NCI-H1694 (cell line): ENCODE measurements at regions not wholly inside any gene's neighbourhood (a gene's known extent, or its start where the extent isn't known, plus 50 kb on each side); places are given as distances from the start of the nearest gene placed in this dataset.
"Not testable (repeated sequence)": the region's sequence is repeated elsewhere in the genome, so short reads cannot be mapped to it uniquely, and the experiment has no call there.

Source experiments
- DNase-seq: peaks from one replicate; lab custom pipeline; 2025; lab: John Stamatoyannopoulos, UW

DNA sequence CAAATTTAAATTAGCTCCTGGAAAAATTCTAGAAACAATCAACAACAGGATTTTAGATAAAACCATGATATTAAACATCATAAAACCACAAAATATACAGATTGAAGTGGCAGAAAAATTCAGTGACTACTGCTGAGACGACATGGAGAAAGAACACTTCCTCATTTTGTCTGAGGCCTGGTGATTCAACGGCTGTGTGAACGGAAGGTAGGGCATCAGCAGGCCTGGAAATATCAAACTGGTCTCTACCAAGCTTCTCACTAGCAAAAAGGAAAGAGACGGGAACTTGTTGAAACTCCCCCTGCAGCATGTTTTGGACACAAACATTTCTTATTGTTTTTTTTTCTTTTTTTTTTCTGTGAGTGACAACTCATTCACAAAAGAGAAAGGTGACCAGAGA, 58.0 kb upstream of the AHI1 start:
- DNase-seq = no peak

DNA sequence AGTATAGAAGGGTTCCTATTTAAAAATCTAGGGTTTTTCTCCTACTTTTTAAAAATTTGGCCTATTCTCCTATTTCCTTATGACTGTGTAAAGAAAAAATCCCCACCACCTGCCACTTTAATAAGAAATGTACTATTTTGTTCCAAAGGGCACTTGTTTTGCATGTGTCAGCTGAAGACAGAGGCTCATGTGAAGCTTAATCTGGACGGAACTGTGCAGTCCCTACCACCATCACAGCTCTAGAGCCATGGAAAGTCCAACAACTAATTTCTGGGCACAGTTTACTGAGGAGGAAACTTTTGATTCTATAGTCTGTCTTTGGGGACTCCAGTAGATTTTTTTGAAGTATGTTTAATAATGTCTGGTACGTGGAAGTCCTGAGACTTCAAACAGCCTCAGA, 60.0 kb upstream of the AHI1 start:
- DNase-seq = no peak

DNA sequence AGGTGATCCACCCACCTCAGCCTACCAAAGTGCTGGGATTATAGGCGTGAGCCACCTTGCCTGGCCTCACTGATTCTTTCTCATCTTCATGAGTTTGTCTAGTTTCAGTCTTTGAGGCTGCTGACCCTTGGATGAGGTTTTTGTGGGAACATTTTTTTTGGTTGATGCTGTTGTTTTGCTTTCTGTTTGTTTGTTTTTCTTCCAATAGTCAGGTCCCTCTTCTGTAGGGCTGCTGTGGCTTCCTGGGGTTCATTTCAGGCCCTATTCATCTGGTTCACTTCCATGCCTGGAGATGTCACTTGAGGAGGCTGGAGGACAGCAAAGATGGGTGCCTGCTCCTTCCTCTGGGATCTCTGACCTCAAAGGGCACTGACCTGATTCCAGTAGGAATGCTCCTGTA, 68.1 kb upstream of the AHI1 start:
- DNase-seq = not testable (repeated sequence)

DNA sequence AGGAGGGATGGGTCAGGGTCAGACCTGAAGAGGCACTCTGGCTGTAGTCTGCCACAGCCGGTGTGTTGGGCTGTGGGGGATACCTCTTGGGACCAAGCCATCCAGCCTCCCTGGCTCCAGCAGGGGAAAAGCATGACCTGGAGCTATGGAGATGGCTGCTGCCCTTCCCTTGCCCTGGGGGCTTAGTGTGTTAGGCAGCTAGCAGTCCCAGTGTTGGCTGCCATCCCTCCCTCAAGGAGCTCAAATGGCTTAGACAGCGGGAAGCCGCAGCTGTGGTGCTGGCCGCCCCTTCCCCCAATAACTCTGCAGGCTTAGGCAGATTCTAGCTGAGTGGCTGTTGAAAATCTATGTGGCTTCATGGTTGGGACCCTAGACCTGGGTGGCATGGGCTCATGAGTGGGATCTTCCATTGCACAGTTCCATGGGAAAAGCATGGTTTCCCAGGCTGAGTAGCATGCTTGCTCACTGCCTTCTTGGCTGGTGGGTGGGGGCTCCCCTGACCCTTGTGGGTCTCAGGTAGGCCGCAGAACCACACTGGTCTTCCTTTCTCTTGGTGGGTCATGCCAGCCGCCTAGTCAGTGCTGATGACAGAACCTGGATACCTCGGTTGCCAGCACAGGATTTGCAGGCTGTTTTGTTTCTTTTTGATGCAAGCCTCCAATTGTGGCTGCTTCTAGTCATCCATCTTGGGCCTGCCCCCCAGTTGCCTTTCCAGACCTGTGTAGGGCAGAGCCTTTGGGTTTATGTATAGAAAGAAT, 69.0 kb upstream of the AHI1 start:
- no peak for DNase-seq

DNA sequence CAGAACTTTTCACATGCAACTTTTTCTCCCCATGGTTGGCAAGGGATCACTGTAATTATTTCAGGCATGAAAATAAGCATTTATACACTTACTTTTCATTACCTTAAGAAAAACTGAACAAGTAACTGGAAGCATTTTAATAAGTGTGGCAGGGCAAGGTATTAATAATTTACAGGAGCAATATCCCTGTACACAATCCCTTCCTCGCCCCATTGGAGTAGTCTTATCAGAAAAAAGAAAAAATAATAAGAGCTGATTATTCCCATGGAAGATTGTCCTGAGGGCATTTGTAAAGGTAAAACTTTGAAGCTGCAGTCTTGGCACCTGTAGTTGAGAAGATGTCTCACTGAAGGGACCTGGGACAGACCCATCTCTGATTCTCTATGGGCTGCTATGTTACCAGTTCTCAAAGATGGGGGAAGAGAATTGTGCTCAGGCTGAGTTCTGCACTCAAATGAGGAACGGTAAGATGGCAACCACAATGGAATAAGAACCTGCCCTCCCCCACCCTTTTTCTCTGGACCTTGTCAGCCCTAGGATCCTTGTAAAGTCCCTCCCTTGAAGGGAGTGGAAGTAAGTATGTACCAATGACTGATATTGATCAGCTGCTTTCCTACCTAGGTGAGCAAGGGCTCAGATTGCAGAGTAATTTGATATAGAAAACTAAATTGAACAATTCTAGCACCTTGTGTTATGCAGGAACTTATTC, 70.0 kb upstream of the AHI1 start:
- DNase-seq = no peak

DNA sequence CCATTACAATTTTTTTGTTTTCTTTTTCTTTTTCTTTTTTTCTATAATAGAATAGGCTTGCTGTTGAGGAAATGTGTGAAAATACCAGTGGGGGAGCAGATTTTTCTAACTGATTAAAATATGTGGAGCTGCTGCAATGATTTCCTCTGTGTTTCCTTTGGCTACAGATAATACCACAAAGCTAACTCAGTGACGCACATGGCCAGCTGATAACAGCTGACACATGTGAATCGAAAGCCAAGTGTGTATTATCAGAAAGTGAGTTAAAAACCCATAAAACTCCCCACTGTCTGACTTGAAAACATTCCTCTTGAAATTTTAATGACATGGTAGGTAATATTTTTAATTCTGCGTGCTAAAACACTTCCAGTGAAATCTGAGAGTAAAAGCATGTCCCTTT, 70.8 kb upstream of the AHI1 start:
- DNase-seq = no peak

DNA sequence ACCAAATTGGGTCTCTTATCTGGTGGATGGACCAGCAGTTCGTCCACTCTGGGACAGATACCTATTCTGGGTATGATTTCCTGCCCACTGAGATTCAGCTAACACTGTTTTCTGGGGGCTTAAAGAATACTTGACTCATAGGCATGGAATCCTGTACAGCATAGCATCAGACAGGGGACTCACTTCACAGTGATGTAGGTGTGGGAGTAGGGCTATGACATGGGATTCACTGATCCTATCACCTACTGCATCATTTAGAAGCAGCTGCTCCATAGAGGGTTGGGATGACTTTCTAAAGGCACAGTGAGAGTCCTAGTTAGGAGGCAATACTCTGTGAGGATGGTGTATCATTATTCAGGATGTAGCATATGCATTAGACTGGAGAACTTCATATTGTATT, 74.5 kb upstream of the AHI1 start:
- no peak for DNase-seq

DNA sequence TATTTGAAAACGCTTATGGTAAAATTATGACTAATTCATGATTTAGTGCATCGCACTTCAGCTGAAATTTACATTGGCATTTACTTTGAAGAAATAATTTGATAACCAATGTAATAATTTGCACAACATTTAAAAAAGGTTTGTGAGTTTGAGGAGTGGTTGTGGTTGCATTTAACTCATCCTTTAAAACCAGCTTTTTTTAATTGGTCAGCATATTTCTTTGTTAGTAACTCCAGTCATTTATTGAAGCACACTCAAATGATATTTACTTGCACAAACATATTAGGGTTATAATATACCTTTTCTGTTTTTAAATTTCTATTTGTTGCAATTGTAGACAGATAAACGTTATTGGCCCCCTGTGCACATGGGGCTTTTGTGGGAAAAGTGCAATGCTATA, 78.1 kb upstream of the AHI1 start:
- DNase-seq = no peak

DNA sequence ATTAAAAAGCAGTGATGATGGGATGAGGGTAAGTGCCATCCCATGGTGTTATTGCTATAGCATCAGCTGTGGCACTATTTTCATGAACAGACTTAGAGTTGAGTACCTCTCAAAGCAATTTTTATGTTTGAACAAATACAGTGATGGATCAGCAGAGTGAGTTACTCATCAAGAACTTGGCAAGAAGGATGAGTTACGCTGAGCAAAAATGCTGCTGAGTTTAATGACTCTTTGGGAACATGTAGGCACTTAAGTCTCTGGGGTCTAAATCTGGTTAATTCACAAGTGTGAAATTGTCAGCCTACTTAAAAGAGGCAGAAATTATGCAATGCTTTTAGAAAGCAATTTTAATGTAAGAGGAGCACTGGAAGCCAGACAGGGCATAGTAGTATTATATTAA, 78.5 kb upstream of the AHI1 start:
- DNase-seq = no peak

DNA sequence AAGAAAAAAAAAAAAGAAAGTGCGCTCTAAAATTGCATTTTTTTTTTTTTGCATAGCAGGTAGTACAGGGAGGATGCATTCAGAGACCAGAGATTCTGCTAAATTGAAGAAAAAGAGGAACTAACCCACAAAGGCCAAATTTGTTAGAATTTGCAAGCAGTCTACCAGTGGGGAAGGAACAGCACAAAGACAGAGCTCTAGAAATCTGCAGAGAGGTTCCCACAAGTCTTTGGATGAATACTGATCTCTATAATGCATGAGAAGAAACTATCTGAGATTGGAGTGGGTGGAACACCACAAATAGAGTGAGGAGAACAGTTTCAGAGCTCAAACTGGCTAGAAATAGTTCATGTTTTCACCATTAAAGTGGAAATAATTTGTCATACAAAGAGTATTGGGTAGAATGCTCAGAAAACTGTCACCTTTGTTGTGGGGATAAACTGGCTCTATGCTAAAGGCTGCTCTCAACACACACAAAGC, 79.6 kb upstream of the AHI1 start:
- no peak for DNase-seq

DNA sequence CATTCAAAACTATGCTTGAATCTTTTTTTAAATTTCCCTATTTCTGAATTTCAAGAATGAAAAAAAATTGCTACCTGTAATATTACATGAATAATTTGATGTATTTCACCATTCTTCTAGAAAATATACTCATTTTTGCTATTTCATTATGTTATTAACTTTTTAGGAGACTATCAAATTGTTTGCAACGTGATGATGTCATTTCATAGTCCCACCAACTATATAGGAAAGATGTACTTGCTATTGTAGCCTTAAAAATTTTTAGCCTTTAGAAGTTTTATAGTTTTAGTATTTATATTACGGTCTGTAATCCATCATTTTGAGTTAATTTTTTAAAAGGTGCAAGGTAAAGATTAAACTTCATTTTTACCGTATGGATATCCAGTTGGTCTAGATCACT, 81.4 kb upstream of the AHI1 start:
- DNase-seq = no peak

DNA sequence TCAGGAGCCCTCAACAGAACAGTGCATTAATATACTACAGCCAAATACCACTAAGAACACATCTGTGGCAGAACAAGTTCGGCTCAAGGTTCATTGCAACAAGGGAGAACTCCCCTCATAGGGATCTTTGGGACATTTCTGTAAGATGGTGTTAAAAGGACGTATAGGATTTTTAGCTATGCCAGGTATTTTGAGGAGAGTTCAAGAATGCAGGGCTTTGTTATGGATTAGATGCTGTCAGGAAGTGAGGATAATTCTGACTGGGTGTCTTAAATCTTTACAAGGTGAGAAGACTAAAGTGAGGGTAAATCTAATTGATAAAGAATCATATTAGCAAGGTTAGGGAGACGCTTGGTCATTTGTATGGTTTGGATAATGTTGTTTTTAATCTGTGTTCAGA, 83.7 kb upstream of the AHI1 start:
- DNase-seq = no peak

DNA sequence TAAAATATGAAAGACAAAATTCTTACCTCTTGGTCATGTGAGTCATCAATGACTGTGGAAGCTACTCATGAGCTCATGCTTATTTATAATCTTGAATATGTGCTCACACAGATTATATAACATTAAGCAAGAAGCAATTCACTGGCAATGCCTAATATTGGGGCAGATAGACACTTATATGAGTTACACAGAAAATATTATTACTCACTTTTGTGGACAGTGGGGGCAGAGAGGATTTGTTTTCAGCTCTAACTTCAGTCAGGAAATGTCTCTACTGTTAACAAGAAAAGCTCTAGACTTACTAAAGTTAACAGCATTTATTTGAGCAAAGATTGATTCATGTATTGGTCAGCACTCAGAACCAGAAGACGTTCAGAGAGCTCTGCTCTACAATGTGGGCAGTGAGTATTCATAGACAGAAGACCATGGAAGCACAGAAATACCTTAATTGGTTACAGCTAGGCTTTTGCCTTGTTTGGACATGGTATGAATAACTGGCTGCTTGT, 85.8 kb upstream of the AHI1 start:
- DNase-seq = no peak

DNA sequence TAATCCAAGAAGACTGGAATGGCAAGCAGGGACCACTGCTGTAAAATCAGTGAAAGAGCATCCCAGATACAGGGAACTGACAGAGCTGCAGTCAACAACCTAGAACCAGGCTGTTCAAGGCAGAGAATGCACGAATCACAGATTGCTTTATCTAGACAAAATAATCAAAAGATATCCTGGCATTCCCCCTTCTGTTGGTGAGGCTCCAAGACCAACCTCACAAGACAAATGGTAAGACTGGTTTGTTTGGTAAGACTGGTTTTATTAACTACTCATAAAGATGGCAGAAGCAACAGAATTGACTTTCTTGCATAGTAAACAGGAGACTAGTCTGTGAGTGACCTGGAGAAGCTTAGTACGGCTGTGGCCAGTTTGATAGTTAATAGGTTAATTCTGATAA, 88.8 kb upstream of the AHI1 start:
- no peak for DNase-seq

DNA sequence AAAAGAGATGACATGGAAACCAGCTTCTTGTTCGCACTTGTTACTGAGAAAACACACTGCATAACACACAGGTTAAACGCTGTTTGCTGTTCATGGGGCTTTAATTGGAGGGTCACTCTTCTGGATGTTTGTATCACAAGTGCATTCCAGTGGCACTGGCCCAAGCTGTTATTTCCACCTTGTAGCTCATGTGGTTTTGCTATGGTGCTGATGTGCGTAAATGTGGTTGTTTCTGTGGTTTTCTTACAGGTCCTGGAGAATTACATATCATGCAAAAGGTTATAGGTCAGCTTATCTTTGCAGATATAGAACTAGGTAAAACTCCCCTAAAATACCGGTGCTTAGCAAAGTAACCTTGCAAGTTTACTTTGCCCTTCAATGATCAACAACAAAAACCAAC, 89.3 kb upstream of the AHI1 start:
- DNase-seq = no peak

DNA sequence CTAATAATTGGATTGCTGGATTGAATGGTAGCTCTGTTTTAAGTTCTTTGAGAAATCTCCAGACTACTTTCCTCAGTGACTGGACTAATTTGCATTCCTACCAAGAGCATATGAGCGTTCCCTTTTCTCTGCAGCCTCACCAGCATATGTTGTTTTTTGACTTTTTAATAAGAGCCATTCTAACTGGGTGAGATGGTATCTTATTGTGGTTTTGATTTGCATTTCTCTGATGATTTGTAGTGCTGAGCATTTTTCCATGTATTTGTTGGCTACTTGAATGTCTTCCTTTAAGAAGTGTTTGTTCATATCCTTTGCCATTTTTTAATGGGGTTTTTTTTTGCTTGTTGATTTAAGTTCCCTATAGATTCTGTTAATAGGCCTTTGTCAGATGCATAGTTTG, 94.7 kb upstream of the AHI1 start:
- DNase-seq = no peak

DNA sequence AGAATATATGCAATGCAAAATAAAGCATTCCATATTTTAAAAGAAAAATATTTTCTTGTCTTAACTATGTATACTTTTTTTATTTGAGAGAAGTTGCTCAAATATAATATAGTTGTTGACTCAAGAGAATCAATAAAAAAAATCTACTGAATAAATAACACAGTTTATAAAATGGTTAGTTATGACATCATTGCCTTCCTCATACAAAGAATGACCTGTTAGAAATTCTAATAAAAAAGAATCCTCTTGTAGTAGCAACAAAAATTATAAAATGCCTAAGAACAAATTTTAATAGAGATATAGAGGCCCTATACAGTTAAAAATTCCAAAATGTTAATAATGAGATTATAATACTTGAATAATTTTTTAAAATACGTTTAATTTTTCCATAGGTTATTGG, 96.5 kb upstream of the AHI1 start:
- DNase-seq = no peak

DNA sequence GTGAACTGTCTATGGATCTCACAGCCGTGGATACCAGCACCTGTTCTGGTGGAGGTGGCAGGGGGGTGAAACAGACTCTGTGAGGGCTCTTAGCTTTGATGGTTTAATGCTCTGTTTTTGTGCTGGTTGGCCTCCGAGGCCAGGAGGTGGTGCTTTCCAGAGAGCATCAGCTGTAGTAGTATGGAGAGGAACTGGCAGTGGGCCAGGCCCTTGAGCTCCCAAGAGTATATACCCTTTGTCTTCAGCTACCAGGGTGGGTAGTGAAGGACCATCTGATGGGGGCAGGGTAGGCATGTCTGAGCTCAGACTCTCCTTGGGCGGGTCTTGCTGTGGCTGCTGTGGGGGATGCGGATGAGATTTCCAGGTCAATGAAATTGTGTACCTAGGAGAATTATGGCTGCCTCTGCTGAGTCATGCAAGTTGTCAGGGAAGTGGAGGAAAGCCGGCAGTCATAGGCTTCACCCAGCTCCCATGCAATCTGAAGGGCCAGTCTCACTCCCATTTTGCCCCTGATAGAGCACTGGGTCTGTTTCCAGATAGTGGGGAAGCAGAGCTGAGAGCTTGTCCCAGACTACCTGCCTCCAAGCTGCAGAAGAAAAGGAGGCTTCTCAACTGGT, 102.7 kb upstream of the AHI1 start:
- DNase-seq = no peak

DNA sequence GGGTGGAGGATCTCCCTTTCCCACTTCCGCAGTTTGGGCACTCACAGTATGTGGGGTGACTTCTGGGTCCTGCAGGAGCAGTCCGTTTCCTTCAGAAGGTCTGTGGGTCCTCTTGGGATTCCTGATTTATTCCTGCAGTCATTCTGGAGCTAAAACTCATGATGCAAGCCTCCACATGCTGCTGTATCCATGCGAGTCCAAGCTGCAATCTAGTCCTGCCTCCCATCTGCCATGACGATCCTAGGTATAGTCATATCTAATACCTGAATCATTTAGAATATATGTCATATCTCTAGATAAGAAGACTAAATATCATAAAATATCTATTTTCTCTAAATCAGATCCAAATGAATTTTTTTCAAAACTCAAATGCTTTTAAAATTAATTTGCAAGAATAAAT, 103.4 kb upstream of the AHI1 start:
- no peak for DNase-seq

DNA sequence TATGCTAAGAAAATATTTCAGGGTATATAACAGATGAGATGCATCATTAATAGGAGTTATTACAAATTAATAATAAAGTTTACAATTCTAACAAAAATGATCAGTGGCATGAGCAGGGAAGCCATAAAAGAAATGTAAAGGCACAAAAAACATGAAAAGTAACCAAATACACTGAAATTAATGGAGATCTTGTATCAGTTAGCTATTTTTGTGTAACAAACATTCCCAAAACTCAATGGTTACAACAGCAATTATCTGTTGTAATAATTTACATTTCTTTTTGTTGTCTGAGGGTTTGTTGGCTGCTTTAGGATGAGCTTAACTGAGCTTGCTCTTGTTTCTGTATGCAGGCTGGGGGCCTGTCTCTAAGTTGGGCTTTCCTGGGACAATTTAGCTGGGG, 104.3 kb upstream of the AHI1 start:
- no peak for DNase-seq

DNA sequence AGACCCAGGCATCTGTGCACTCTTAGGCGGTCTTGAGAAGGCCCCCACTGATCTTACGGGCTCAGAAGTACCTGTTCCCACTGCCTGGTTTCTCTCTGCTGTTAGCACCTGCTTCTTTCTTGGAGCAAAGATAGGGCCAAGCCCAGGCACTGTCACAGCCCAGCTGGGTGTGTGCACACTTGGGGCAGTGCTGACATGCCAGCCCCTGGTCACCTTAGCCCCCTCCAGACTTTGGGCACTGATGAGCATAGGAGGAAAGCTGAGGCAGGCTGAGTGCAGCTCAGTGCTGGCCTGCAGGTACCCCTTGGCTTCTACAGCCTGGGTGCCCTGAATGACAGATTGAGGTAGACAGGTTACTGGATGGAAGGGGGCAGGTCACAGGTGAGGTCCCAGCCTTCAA, 105.7 kb upstream of the AHI1 start:
- DNase-seq = no peak

DNA sequence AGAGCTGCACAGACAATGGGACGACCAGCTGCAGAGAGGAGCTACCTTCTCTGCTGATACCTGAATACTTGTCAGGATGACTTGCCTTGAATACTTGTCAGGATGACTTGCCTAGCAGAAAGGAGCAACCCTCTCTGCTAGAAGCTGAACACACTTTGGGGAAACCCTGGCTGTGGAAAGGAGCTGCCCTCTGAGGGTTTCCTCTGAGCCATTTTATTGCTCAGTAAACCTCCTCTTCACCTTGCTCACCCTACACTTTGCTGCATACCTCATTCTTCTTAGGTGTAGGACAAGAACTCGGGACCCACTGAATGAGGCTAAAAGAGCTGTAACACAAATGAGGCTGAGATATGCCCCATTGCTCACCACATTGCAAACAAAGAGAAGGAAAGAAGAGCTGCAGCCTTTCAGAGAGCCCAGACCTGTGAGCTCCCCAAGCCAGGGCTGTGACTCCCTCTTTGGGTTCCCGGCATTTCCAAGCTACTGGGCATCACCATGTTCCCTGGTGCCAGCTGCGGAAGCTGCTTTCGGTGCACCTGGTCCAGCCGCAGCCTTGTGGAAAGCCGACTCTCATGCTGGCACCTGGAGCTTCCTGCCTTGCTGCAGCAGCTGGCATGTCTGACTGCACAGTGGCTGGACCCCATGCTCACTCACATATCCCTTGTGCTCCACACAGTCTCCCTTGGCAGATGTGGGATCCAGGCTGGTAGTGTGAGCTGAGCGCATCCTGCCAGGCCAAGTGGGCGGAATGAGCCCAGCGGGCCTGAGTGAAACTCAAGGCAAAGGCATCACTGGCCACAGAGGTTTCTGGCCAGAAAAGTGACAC, 106.7 kb upstream of the AHI1 start:
- no peak for DNase-seq
